Endothelial cell of umbilical vein (primary cell): ENCODE measurements at regions not wholly inside any gene's neighbourhood (a gene's known extent, or its start where the extent isn't known, plus 50 kb on each side); places are given as distances from the start of the nearest gene placed in this dataset.

ENCODE experiments used
- BruUV-seq: library from RNA; stranded (reverse); fragments of 400-500 nt; replicated peaks from 2 replicates; lab custom pipeline; 2021; lab: Mats Ljungman, UMichigan
- CTCF ChIA-PET: fragments of 300-600, 350-600 bp; sonication (Branson Sonifier 250); formaldehyde crosslinking; loops from one replicate; lab custom pipeline; 2021; ENCODE audit warnings: antibody characterized with exemption, inconsistent platforms; lab: Charles Lee
- POLR2A ChIA-PET: fragments of 300-600, 350-600 bp; sonication (Branson Sonifier 250); formaldehyde crosslinking; loops from one replicate; lab custom pipeline; 2021; ENCODE audit warnings: antibody characterized with exemption, inconsistent platforms; lab: Charles Lee
- DNase-seq: peaks from one replicate; pipeline ENCODE4 v3.0.0-alpha.2; 2011; ENCODE audit warnings: low read depth, low spot score
- FAIRE-seq: peaks from 2 replicates; lab custom pipeline; 2011; peaks lifted over from hg19 to GRCh38; lab: Jason Lieb, UNC
- H2AFZ ChIP-seq: 2 replicates; pipeline ENCODE4 v1.6.0; 2012; ENCODE audit warnings: low read depth, low read length, control low read depth, inconsistent platforms
- H3K27ac ChIP-seq: 2 replicates; pipeline ENCODE4 v1.5.1; 2011; ENCODE audit warnings: low read depth, mild to moderate bottlenecking, control low read depth, low read length, moderate library complexity; ENCODE audit not compliant: insufficient read depth
- H3K27me3 ChIP-seq, 2 experiments: 2 replicates each; pipeline versions ENCODE4 v1.6.0 to v1.6.1; 2011; ENCODE audit warnings: low read length in 2 of 2, mixed read lengths in 1 of 2; ENCODE audit not compliant: control insufficient read depth in 2 of 2, insufficient read depth in 2 of 2
- H3K36me3 ChIP-seq, 2 experiments: 2 replicates in 1 of 2; 3 replicates in 1 of 2; pipeline ENCODE4 v1.5.1; 2011; ENCODE audit warnings: low read length in 2 of 2, mild to moderate bottlenecking in 1 of 2, moderate library complexity in 1 of 2; ENCODE audit not compliant: control insufficient read depth in 2 of 2, insufficient read depth in 2 of 2; ENCODE audit errors: extremely low read depth in 1 of 2
- H3K4me1 ChIP-seq: 3 replicates; pipeline ENCODE4 v1.5.1; 2011; ENCODE audit warnings: mild to moderate bottlenecking, low read length; ENCODE audit not compliant: control insufficient read depth, insufficient read depth; ENCODE audit errors: extremely low read depth
- H3K4me2 ChIP-seq: 2 replicates; pipeline ENCODE4 v1.6.1; 2011; ENCODE audit warnings: low read length, control low read depth, mixed read lengths; ENCODE audit not compliant: insufficient read depth
- H3K4me3 ChIP-seq, 3 experiments: fragments of 200-600 bp in 1 of 3; sonication (generic), shearing (Covaris generic) in 1 of 3; replicated peaks in 1 of 3; 2 replicates each; pipeline ENCODE4 v1.5.1; 2011 to 2016; ENCODE audit warnings: control low read depth in 3 of 3, low read length in 3 of 3, mild to moderate bottlenecking in 2 of 3, inconsistent platforms in 1 of 3, low read depth in 1 of 3, moderate library complexity in 1 of 3; ENCODE audit not compliant: insufficient read depth in 1 of 3
- H3K79me2 ChIP-seq: 2 replicates; pipeline ENCODE4 v1.6.0; 2012; ENCODE audit warnings: low read length, inconsistent platforms; ENCODE audit not compliant: control insufficient read depth, insufficient read depth
- H3K9ac ChIP-seq: replicated peaks from 2 replicates; pipeline ENCODE3; 2011; ENCODE audit warnings: low read length, control low read depth; ENCODE audit not compliant: insufficient read depth; ENCODE audit errors: extremely low read depth
- H3K9me1 ChIP-seq: replicated peaks from 3 replicates; pipeline ENCODE4 v1.6.0; 2011; ENCODE audit warnings: mild to moderate bottlenecking, low read length; ENCODE audit not compliant: control insufficient read depth, insufficient read depth; ENCODE audit errors: extremely low read depth
- H3K9me3 ChIP-seq: replicated peaks from 2 replicates; pipeline ENCODE4 v1.5.1; 2012; ENCODE audit warnings: low read length, inconsistent platforms; ENCODE audit not compliant: control insufficient read depth, insufficient read depth
- H4K20me1 ChIP-seq: replicated peaks from 2 replicates; pipeline ENCODE3; 2011; ENCODE audit warnings: mild to moderate bottlenecking, low read length; ENCODE audit not compliant: control insufficient read depth, insufficient read depth; ENCODE audit errors: extremely low read depth
- CTCF ChIP-seq, 2 donors: IDR thresholded peaks; 1 replicate in 1 of 2; 2 replicates in 1 of 2; pipeline ENCODE4 v1.5.1; 2011; ENCODE audit warnings: low read length in 2 of 2, mild to moderate bottlenecking in 2 of 2, moderate library complexity in 2 of 2, control low read depth in 1 of 2, inconsistent platforms in 1 of 2, low read depth in 1 of 2; ENCODE audit not compliant: insufficient read depth in 1 of 2; ENCODE audit errors: extremely low read depth in 1 of 2
- EZH2 ChIP-seq: IDR thresholded peaks from 2 replicates; pipeline ENCODE4 v1.6.1; 2012; ENCODE audit warnings: borderline replicate concordance, low read depth, mild to moderate bottlenecking, moderate library complexity, low read length, inconsistent platforms; ENCODE audit not compliant: severe bottlenecking
- FOS ChIP-seq: IDR thresholded peaks from 2 replicates; pipeline ENCODE4 v1.6.1; 2011; ENCODE audit warnings: mild to moderate bottlenecking, low read length, moderate library complexity, borderline replicate concordance; ENCODE audit not compliant: insufficient read depth
- GATA2 ChIP-seq: IDR thresholded peaks from 2 replicates; pipeline ENCODE4 v1.7.0; 2011; ENCODE audit warnings: low read depth, mild to moderate bottlenecking, moderate library complexity, mixed read lengths, low read length; ENCODE audit not compliant: insufficient read length, insufficient read depth
- JUN ChIP-seq: IDR thresholded peaks from 2 replicates; pipeline ENCODE4 v1.6.1; 2011; ENCODE audit warnings: borderline replicate concordance, low read depth; ENCODE audit not compliant: insufficient read length, insufficient read depth
- MYC ChIP-seq: IDR thresholded peaks from one replicate; pipeline ENCODE4 v1.6.1; 2011; ENCODE audit warnings: mild to moderate bottlenecking, low read depth, low read length
- POLR2A ChIP-seq: IDR thresholded peaks from 2 replicates; pipeline ENCODE4 v1.6.1; 2012; ENCODE audit warnings: low read depth, mild to moderate bottlenecking, control low read depth, low read length
- POLR2AphosphoS5 ChIP-seq: IDR thresholded peaks from 2 replicates; pipeline ENCODE4 v1.6.1; 2012; ENCODE audit warnings: low read depth, mild to moderate bottlenecking, control low read depth, low read length, moderate library complexity; ENCODE audit not compliant: insufficient read depth
- dilution Hi-C: fragments of 300-500 bp; cut with MboI; formaldehyde crosslinking; loops from one replicate; pipeline ENCODE4 v1.15.0; 2019; ENCODE audit warnings: low sequenced_read_pairs; ENCODE audit not compliant: extremely low pct_ligation_motif_present
- intact Hi-C: fragments of 100-400 bp; cut with micrococcal nuclease; formaldehyde crosslinking; loops from one replicate; pipeline ENCODE4 v1.10.0; 2022
- TF ChIP-seq, protein P1 (sequence below): IDR thresholded peaks from 2 replicates; pipeline ENCODE4 v1.6.1; 2011; ENCODE audit not compliant: insufficient read depth, insufficient read length

GRCh38 chr9:16213781-16214515 lies 656.5 kb downstream of the BNC2 start:
- ChIA-PET POLR2A (no interaction called here), CTCF (interaction anchor here (1.0 to 1.4 kb wide), 5 partner anchors 22 to 296 kb away, joined by 3 to 4 read pairs (median 3); no protein-coding TSS in a partner anchor)
- Histone ChIP-seq H3K9me1 (no peaks in the 10 kb centered on the region), H3K4me2 (no peak overlapping the region), H3K27me3 (no peaks in the 10 kb centered on the region), H3K36me3 (no peaks in the 10 kb centered on the region), H3K79me2 (no peaks in the 10 kb centered on the region), H3K9ac (no peak overlapping the region), H2AFZ (peak overlapping the region; percentile 37), H3K9me3 (no peaks in the 10 kb centered on the region), H3K4me3 (no peak overlapping the region), H3K4me1 (peaks cover 4% of the 10 kb centered on the region), H3K27ac (no peak overlapping the region), H4K20me1 (no peaks in the 10 kb centered on the region)
- intact Hi-C loops: no loop called here
- TF ChIP-seq MYC (no peak), POLR2AphosphoS5 (peak; percentile 38), CTCF (IDR thresholded peaks at IDR 0.05; ENCODE audit: extremely low read depth in 1 of 2, insufficient read depth in 1 of 2, low read depth in 1 of 2, low read length in 2 of 2) (no peak), POLR2A (no peak), GATA2 (no peak), EZH2 (no peak), JUN (no peak), FOS (peak; percentile 13)
- TF ChIP-seq, protein P1, sequence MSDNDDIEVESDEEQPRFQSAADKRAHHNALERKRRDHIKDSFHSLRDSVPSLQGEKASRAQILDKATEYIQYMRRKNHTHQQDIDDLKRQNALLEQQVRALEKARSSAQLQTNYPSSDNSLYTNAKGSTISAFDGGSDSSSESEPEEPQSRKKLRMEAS: no peak
- FAIRE-seq (no peak), DNase-seq (peak; percentile 91)
- BruUV-seq: no TSS peak
- dilution Hi-C loops: no loop called here
